Prostate gland (tissue), 2 donors: ENCODE measurements at regions not wholly inside any gene's neighbourhood (a gene's known extent, or its start where the extent isn't known, plus 50 kb on each side); places are given as distances from the start of the nearest gene placed in this dataset.

Experiments
- POLR2A ChIP-seq: fragments of 450-650 bp; IDR thresholded peaks from one replicate; pipeline ENCODE4 v1.6.1; 2016; ENCODE audit warnings: antibody characterized with exemption, mild to moderate bottlenecking
- POLR2AphosphoS5 ChIP-seq: sonication (generic); formaldehyde crosslinking; IDR thresholded peaks from one replicate; pipeline ENCODE4 v1.6.1; 2017; ENCODE audit warnings: antibody characterized with exemption
- TF ChIP-seq, protein P1 (sequence below), 4 experiments: fragments of 200-600 bp in 2 of 4; fragments of 450-650 bp in 2 of 4; sonication (generic) in 2 of 4; IDR thresholded peaks; 1 replicate in 3 of 4; 2 replicates in 1 of 4; pipeline ENCODE4 v1.5.1; 2016 to 2019; ENCODE audit warnings: antibody characterized with exemption in 4 of 4, mild to moderate bottlenecking in 2 of 4, moderate library complexity in 2 of 4

- TF ChIP-seq, protein P1, sequence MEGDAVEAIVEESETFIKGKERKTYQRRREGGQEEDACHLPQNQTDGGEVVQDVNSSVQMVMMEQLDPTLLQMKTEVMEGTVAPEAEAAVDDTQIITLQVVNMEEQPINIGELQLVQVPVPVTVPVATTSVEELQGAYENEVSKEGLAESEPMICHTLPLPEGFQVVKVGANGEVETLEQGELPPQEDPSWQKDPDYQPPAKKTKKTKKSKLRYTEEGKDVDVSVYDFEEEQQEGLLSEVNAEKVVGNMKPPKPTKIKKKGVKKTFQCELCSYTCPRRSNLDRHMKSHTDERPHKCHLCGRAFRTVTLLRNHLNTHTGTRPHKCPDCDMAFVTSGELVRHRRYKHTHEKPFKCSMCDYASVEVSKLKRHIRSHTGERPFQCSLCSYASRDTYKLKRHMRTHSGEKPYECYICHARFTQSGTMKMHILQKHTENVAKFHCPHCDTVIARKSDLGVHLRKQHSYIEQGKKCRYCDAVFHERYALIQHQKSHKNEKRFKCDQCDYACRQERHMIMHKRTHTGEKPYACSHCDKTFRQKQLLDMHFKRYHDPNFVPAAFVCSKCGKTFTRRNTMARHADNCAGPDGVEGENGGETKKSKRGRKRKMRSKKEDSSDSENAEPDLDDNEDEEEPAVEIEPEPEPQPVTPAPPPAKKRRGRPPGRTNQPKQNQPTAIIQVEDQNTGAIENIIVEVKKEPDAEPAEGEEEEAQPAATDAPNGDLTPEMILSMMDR (IDR thresholded peaks at IDR 0.05), result no peak
- no peak for TF ChIP-seq POLR2A
- no peak for TF ChIP-seq POLR2AphosphoS5
Observed at GRCh38 chr4:67286724-67287123, 258.6 kb downstream of the CENPC start.
